ENCODE measurements at regions not wholly inside any gene's neighbourhood (a gene's known extent, or its start where the extent isn't known, plus 50 kb on each side); places are given as distances from the start of the nearest gene placed in this dataset.
"Not testable (repeated sequence)": the region's sequence is repeated elsewhere in the genome, so short reads cannot be mapped to it uniquely, and the experiment has no call there.

GRCh38 chr6:50965495-50965894, 146.8 kb downstream of the TFAP2B start:
- no peaks in the 10 kb centered on the region for H3K4me1 ChIP-seq
- no peaks in the 10 kb centered on the region for H3K36me3 ChIP-seq
- H3K27me3 ChIP-seq = no peaks in the 10 kb centered on the region
- DNase-seq (ENCODE audit: extremely low spot score) = no peak
- intact Hi-C loops (cut with DNase I) = no loop called here
- H3K27ac ChIP-seq (replicated peaks in 1 of 4) = no peak overlapping the region
- H3K9me3 ChIP-seq = no peaks in the 10 kb centered on the region
- TF ChIP-seq POLR2A (IDR thresholded peaks at IDR 0.05; ENCODE audit: low read depth) = no peak
- no peak for TF ChIP-seq POLR2AphosphoS5 (IDR thresholded peaks at IDR 0.05)
- TF ChIP-seq, protein P1, sequence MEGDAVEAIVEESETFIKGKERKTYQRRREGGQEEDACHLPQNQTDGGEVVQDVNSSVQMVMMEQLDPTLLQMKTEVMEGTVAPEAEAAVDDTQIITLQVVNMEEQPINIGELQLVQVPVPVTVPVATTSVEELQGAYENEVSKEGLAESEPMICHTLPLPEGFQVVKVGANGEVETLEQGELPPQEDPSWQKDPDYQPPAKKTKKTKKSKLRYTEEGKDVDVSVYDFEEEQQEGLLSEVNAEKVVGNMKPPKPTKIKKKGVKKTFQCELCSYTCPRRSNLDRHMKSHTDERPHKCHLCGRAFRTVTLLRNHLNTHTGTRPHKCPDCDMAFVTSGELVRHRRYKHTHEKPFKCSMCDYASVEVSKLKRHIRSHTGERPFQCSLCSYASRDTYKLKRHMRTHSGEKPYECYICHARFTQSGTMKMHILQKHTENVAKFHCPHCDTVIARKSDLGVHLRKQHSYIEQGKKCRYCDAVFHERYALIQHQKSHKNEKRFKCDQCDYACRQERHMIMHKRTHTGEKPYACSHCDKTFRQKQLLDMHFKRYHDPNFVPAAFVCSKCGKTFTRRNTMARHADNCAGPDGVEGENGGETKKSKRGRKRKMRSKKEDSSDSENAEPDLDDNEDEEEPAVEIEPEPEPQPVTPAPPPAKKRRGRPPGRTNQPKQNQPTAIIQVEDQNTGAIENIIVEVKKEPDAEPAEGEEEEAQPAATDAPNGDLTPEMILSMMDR (IDR thresholded peaks at IDR 0.05) = no peak
- TF ChIP-seq EP300 (IDR thresholded peaks at IDR 0.05) = no peak
- H3K4me3 ChIP-seq = no peak overlapping the region

DNA sequence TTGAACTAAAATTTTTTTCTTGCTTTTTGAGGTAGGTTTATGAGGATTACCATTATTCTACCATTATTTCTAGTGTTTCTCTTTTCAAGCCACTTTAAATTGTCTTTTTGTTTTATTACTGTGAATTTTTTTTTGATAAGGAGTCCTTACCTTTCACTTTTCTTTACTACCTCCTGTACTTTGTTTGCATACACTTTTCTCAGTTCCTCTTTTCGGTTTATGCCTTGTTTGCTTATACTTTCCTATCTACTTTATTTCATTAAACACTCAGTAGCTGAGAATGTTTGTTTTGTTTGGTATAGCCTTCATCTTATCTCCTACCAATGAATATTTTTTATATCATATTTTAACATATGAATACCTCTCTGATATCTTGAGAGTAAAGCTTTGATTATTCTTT, 147.9 kb downstream of the TFAP2B start:
- Histone ChIP-seq H3K4me1 (no peaks in the 10 kb centered on the region), H3K27ac (replicated peaks in 1 of 4) (no peak overlapping the region), H3K4me3 (no peak overlapping the region), H3K27me3 (no peaks in the 10 kb centered on the region), H3K9me3 (no peaks in the 10 kb centered on the region), H3K36me3 (no peaks in the 10 kb centered on the region)
- DNase-seq (ENCODE audit: extremely low spot score) = no peak
- intact Hi-C loops (cut with DNase I) = no loop called here
- 51% methylated on average over 1 of the region's 1 CpG for WGBS
- TF ChIP-seq EP300 (IDR thresholded peaks at IDR 0.05) (no peak), POLR2AphosphoS5 (IDR thresholded peaks at IDR 0.05) (no peak), POLR2A (IDR thresholded peaks at IDR 0.05; ENCODE audit: low read depth) (no peak)
- TF ChIP-seq, protein P1 (IDR thresholded peaks at IDR 0.05) = no peak

DNA sequence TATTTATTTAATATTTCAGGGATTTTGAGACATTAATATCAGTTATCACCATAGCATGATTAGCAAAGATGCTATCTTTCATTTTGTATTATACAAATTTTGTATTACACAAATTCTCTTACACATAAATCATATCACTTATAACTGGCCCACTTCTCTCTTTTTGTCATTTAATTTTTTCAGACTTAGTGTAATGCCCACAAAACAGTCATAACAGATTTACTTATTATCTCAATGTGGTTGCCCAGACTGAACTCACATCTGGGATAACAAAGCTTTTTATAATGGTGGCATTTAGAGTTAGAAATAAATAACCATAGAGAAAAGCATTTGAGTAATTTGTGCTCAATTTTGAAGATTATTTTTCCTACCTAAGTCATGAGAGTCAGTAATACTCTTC, 148.3 kb downstream of the TFAP2B start:
- Histone ChIP-seq H3K36me3 (no peaks in the 10 kb centered on the region), H3K4me1 (no peaks in the 10 kb centered on the region), H3K4me3 (no peak overlapping the region), H3K27ac (replicated peaks in 1 of 4) (no peak overlapping the region), H3K9me3 (no peaks in the 10 kb centered on the region), H3K27me3 (no peaks in the 10 kb centered on the region)
- intact Hi-C loops (cut with DNase I) = no loop called here
- no peak for DNase-seq (ENCODE audit: extremely low spot score)
- TF ChIP-seq, protein P1 (IDR thresholded peaks at IDR 0.05) = no peak
- TF ChIP-seq EP300 (IDR thresholded peaks at IDR 0.05) (no peak), POLR2A (IDR thresholded peaks at IDR 0.05; ENCODE audit: low read depth) (no peak), POLR2AphosphoS5 (IDR thresholded peaks at IDR 0.05) (no peak)

GRCh38 chr6:50968246-50968645, 149.6 kb downstream of the TFAP2B start:
- H3K4me1 ChIP-seq; intact Hi-C loops (cut with DNase I); H3K27me3 ChIP-seq; DNase-seq (ENCODE audit: extremely low spot score); H3K27ac ChIP-seq (replicated peaks in 1 of 4); H3K4me3 ChIP-seq; H3K9me3 ChIP-seq; H3K36me3 ChIP-seq: not testable (repeated sequence)
- WGBS = 92% methylated on average over 5 of the region's 5 CpGs

GRCh38 chr6:50970908-50971307, 152.2 kb downstream of the TFAP2B start:
- Histone ChIP-seq H3K4me1 (no peaks in the 10 kb centered on the region), H3K27ac (replicated peaks in 1 of 4) (no peak overlapping the region), H3K27me3 (no peaks in the 10 kb centered on the region), H3K36me3 (no peaks in the 10 kb centered on the region), H3K9me3 (no peaks in the 10 kb centered on the region), H3K4me3 (no peak overlapping the region)
- TF ChIP-seq POLR2AphosphoS5 (IDR thresholded peaks at IDR 0.05) = no peak
- TF ChIP-seq, protein P1 (IDR thresholded peaks at IDR 0.05) = no peak
- no peak for TF ChIP-seq EP300 (IDR thresholded peaks at IDR 0.05)
- no peak for TF ChIP-seq POLR2A (IDR thresholded peaks at IDR 0.05; ENCODE audit: low read depth)
- no peak for DNase-seq (ENCODE audit: extremely low spot score)
- intact Hi-C loops (cut with DNase I) = no loop called here
- WGBS = 38% methylated on average over 1 of the region's 1 CpG
